Prostate gland (tissue), 2 donors: ENCODE measurements at regions not wholly inside any gene's neighbourhood (a gene's known extent, or its start where the extent isn't known, plus 50 kb on each side); places are given as distances from the start of the nearest gene placed in this dataset.

Source experiments
- DNase-seq: peaks from one replicate; pipeline ENCODE4 v3.0.0-alpha.2; 2019; ENCODE audit warnings: low spot score
- H3K27ac ChIP-seq, 2 donors: fragments of 200-600 bp; sonication (generic); 2 replicates each; pipeline ENCODE4 v1.5.1; 2017 to 2019
- H3K27me3 ChIP-seq: fragments of 200-600 bp; sonication (generic); replicated peaks from 2 replicates; pipeline ENCODE4 v1.5.1; 2019; ENCODE audit not compliant: insufficient read depth
- H3K36me3 ChIP-seq, 2 donors: fragments of 200-600 bp; sonication (generic); 1 replicate in 1 of 2; 2 replicates in 1 of 2; pipeline versions ENCODE4 v1.5.1 to v1.8.1; 2017 to 2019
- H3K4me1 ChIP-seq: fragments of 200-600 bp; sonication (generic); replicated peaks from 2 replicates; pipeline ENCODE4 v1.5.1; 2019
- H3K4me3 ChIP-seq, 2 donors: fragments of 200-600 bp; sonication (generic); 2 replicates each; pipeline ENCODE4 v1.5.1; 2017 to 2019
- H3K9me3 ChIP-seq: fragments of 200-600 bp; sonication (generic); 2 replicates; pipeline ENCODE4 v1.5.1; 2017
- CTCF ChIP-seq, 4 experiments: fragments of 200-600 bp in 2 of 4; fragments of 450-650 bp in 2 of 4; sonication (generic) in 2 of 4; IDR thresholded peaks; 1 replicate in 3 of 4; 2 replicates in 1 of 4; pipeline ENCODE4 v1.5.1; 2016 to 2019; ENCODE audit warnings: antibody characterized with exemption in 4 of 4, mild to moderate bottlenecking in 2 of 4, moderate library complexity in 2 of 4
- POLR2A ChIP-seq: fragments of 450-650 bp; IDR thresholded peaks from one replicate; pipeline ENCODE4 v1.6.1; 2016; ENCODE audit warnings: antibody characterized with exemption, mild to moderate bottlenecking
- POLR2AphosphoS5 ChIP-seq: sonication (generic); formaldehyde crosslinking; IDR thresholded peaks from one replicate; pipeline ENCODE4 v1.6.1; 2017; ENCODE audit warnings: antibody characterized with exemption
- WGBS: methylation state at CpG from one replicate; pipeline ENCODE4 v1.1.5; 2018; 5-methylcytosine and 5-hydroxymethylcytosine counted together
- intact Hi-C: fragments of 100-400 bp; cut with DNase I; formaldehyde crosslinking; loops from one replicate; pipeline ENCODE4 v1.14.2; 2022

- WGBS, result 73% methylated on average over 20 of the region's 21 CpGs
- intact Hi-C loops, result no loop called here
- H3K9me3 ChIP-seq, result no peaks in the 10 kb centered on the region
- H3K27me3 ChIP-seq, result no peaks in the 10 kb centered on the region
- no peak overlapping the region for H3K4me3 ChIP-seq
- no peak for DNase-seq
- TF ChIP-seq POLR2A (no peak), CTCF (IDR thresholded peaks at IDR 0.05) (no peak), POLR2AphosphoS5 (no peak)
- no peaks in the 10 kb centered on the region for H3K36me3 ChIP-seq
- H3K27ac ChIP-seq, result no peak overlapping the region
- no peaks in the 10 kb centered on the region for H3K4me1 ChIP-seq
Measured at GRCh38 chr22:48942698-48943566, 884.7 kb downstream of the BRD1 start.

- no peaks in the 10 kb centered on the region for H3K4me1 ChIP-seq
- no peak for TF ChIP-seq CTCF (IDR thresholded peaks at IDR 0.05)
- TF ChIP-seq POLR2A, result no peak
- no peak for TF ChIP-seq POLR2AphosphoS5
- no peaks in the 10 kb centered on the region for H3K9me3 ChIP-seq
- no peaks in the 10 kb centered on the region for H3K36me3 ChIP-seq
- no peak overlapping the region for H3K27ac ChIP-seq
- intact Hi-C loops, result no loop called here
- H3K27me3 ChIP-seq, result no peaks in the 10 kb centered on the region
- no peak overlapping the region for H3K4me3 ChIP-seq
- DNase-seq, result no peak
- 84% methylated on average over 12 of the region's 12 CpGs for WGBS
Measured at GRCh38 chr22:48941903-48942575, 885.6 kb downstream of the BRD1 start.

- no peaks in the 10 kb centered on the region for H3K36me3 ChIP-seq
- TF ChIP-seq POLR2AphosphoS5, result no peak
- no peak for TF ChIP-seq CTCF (IDR thresholded peaks at IDR 0.05)
- no peak for TF ChIP-seq POLR2A
- WGBS, result 70% methylated on average over 21 of the region's 23 CpGs
- H3K9me3 ChIP-seq, result no peaks in the 10 kb centered on the region
- H3K27ac ChIP-seq, result no peak overlapping the region
- no peak for DNase-seq
- H3K4me1 ChIP-seq, result no peaks in the 10 kb centered on the region
- no peaks in the 10 kb centered on the region for H3K27me3 ChIP-seq
- H3K4me3 ChIP-seq, result no peak overlapping the region
- intact Hi-C loops, result no loop called here
Measured at GRCh38 chr22:48941033-48941902, 886.4 kb downstream of the BRD1 start.

- H3K27ac ChIP-seq, result no peak overlapping the region
- no peak for DNase-seq
- no peaks in the 10 kb centered on the region for H3K27me3 ChIP-seq
- intact Hi-C loops, result no loop called here
- TF ChIP-seq POLR2A, result no peak
- TF ChIP-seq POLR2AphosphoS5, result no peak
- TF ChIP-seq CTCF (IDR thresholded peaks at IDR 0.05), result no peak
- H3K36me3 ChIP-seq, result no peaks in the 10 kb centered on the region
- no peak overlapping the region for H3K4me3 ChIP-seq
- no peaks in the 10 kb centered on the region for H3K4me1 ChIP-seq
- no peaks in the 10 kb centered on the region for H3K9me3 ChIP-seq
- WGBS, result 79% methylated on average over 20 of the region's 20 CpGs
Measured at GRCh38 chr22:48940266-48941032, 887.2 kb downstream of the BRD1 start.
